GM12878 (cell line): ENCODE measurements at regions not wholly inside any gene's neighbourhood (a gene's known extent, or its start where the extent isn't known, plus 50 kb on each side); places are given as distances from the start of the nearest gene placed in this dataset.

Experiments used
- ATAC-seq: fragments of 200-7000 bp; cut with Tn5 transposase; 3 replicates; pipeline ENCODE4 v1.9.1; 2020; ENCODE audit warnings: mild to moderate bottlenecking, moderate library complexity
- BruUV-seq: library from RNA; stranded (reverse); fragments of 400-500 nt; replicated peaks from 2 replicates; lab custom pipeline; 2021; lab: Mats Ljungman, UMichigan
- CTCF ChIA-PET: fragments of 300-600 bp; sonication (Branson Sonifier 250); formaldehyde crosslinking; extraction: SDS; loops from one replicate; lab custom pipeline; 2021; ENCODE audit warnings: inconsistent platforms; lab: Yijun Ruan, JAX
- POLR2A ChIA-PET: fragments of 350-600 bp; formaldehyde crosslinking; extraction: SDS; loops from one replicate; lab custom pipeline; 2021; ENCODE audit warnings: inconsistent platforms; lab: Charles Lee
- RAD21 ChIA-PET: fragments of 300-600 bp; sonication (Branson Sonifier 250); formaldehyde crosslinking; loops from one replicate; lab custom pipeline; 2023; ENCODE audit warnings: antibody characterized with exemption; ENCODE audit not compliant: unreplicated experiment; lab: Charles Lee
- SMC1A ChIA-PET: fragments of 300-600 bp; sonication (Branson Sonifier 250); formaldehyde crosslinking; loops from one replicate; lab custom pipeline; 2023; ENCODE audit not compliant: unreplicated experiment, uncharacterized antibody; lab: Charles Lee
- DNase-seq: peaks from one replicate; pipeline ENCODE4 v3.0.0-alpha.2; 2011; ENCODE audit warnings: low read depth, low spot score
- FAIRE-seq: peaks from 3 replicates; lab custom pipeline; 2011; peaks lifted over from hg19 to GRCh38; lab: Jason Lieb, UNC
- H2AFZ ChIP-seq: 2 replicates; pipeline ENCODE4 v1.6.0; 2011; ENCODE audit warnings: low read depth, low read length, control low read depth; ENCODE audit not compliant: control insufficient read depth
- H3K27ac ChIP-seq: 2 replicates; pipeline ENCODE4 v1.5.1; 2011; ENCODE audit warnings: control low read depth; ENCODE audit not compliant: control insufficient read depth, insufficient read depth
- H3K27me3 ChIP-seq, 2 experiments: replicated peaks in 1 of 2; 2 replicates each; pipeline versions ENCODE4 v1.6.0 to v1.6.1; 2011; ENCODE audit warnings: low read length in 1 of 2; ENCODE audit not compliant: control insufficient read depth in 2 of 2, insufficient read depth in 2 of 2
- H3K36me3 ChIP-seq, 2 experiments: 2 replicates each; pipeline ENCODE4 v1.5.1; 2011; ENCODE audit warnings: low read length in 1 of 2; ENCODE audit not compliant: control insufficient read depth in 2 of 2, insufficient read depth in 2 of 2
- H3K4me1 ChIP-seq: 2 replicates; pipeline ENCODE4 v1.6.1; 2011; ENCODE audit warnings: mild to moderate bottlenecking, low read length, moderate library complexity, mixed read lengths; ENCODE audit not compliant: control insufficient read depth, insufficient read depth
- H3K4me2 ChIP-seq: 2 replicates; pipeline ENCODE4 v1.6.0; 2011; ENCODE audit warnings: control low read depth; ENCODE audit not compliant: control insufficient read depth, insufficient read depth
- H3K4me3 ChIP-seq: fragments of 200-600 bp; sonication (generic); 2 replicates; pipeline ENCODE4 v1.5.1; 2016
- H3K79me2 ChIP-seq: 2 replicates; pipeline ENCODE4 v1.6.0; 2011; ENCODE audit warnings: low read length; ENCODE audit not compliant: control insufficient read depth, insufficient read depth
- H3K9ac ChIP-seq: 2 replicates; pipeline ENCODE4 v1.8.0; 2011; ENCODE audit warnings: low read length, control low read depth, mixed read lengths; ENCODE audit not compliant: control insufficient read depth, insufficient read depth
- H3K9me3 ChIP-seq: replicated peaks from 3 replicates; pipeline ENCODE4 v1.5.1; 2011; ENCODE audit warnings: mild to moderate bottlenecking, low read length; ENCODE audit not compliant: control insufficient read depth, insufficient read depth
- H4K20me1 ChIP-seq: 2 replicates; pipeline ENCODE4 v1.6.0; 2011; ENCODE audit not compliant: control insufficient read depth, insufficient read depth
- CEBPB ChIP-seq, 2 experiments: fragments of 150-350 bp in 1 of 2; IDR thresholded peaks; 2 replicates each; pipeline ENCODE4 v1.6.1; 2012 to 2014; ENCODE audit warnings: low read depth in 2 of 2, low read length in 2 of 2, borderline replicate concordance in 1 of 2, inconsistent platforms in 1 of 2
- DPF2 ChIP-seq: fragments of 450-650 bp; IDR thresholded peaks from 2 replicates; pipeline ENCODE4 v1.6.1; 2017; ENCODE audit warnings: mild to moderate bottlenecking
- ELK1 ChIP-seq: IDR thresholded peaks from 2 replicates; pipeline ENCODE4 v1.6.1; 2012; ENCODE audit warnings: low read depth, low read length, improper control_type of control experiment
- GATAD2B ChIP-seq: fragments of 450-650 bp; conservative IDR thresholded peaks from 2 replicates; pipeline ENCODE4 v1.6.1; 2017; ENCODE audit warnings: low read depth, mild to moderate bottlenecking, moderate library complexity
- HDAC6 ChIP-seq: fragments of 200-600 bp; sonication (generic); IDR thresholded peaks from one replicate; pipeline ENCODE4 v1.8.0; 2017; ENCODE audit warnings: antibody characterized with exemption; ENCODE audit not compliant: unreplicated experiment
- MYC ChIP-seq: IDR thresholded peaks from 2 replicates; pipeline ENCODE4 v1.6.1; 2011; ENCODE audit warnings: mild to moderate bottlenecking, low read length, moderate library complexity, inconsistent platforms; ENCODE audit not compliant: insufficient read depth, insufficient replicate concordance, insufficient read length, severe bottlenecking
- NRF1 ChIP-seq: conservative IDR thresholded peaks from 2 replicates; pipeline ENCODE4 v1.6.1; 2011; ENCODE audit warnings: mild to moderate bottlenecking, low read depth, low read length, improper control_type of control experiment
- POU2F2 ChIP-seq: IDR thresholded peaks from 3 replicates; pipeline ENCODE4 v1.6.1; 2011; ENCODE audit warnings: low read depth, mild to moderate bottlenecking, low read length, borderline replicate concordance
- REST ChIP-seq: IDR thresholded peaks from 2 replicates; pipeline ENCODE4 v1.6.1; 2012; ENCODE audit warnings: mild to moderate bottlenecking, low read depth, low read length
- SMAD1 ChIP-seq: fragments of 450-650 bp; IDR thresholded peaks from 2 replicates; pipeline ENCODE4 v1.6.1; 2018; ENCODE audit warnings: mild to moderate bottlenecking, low read depth; ENCODE audit not compliant: partially characterized antibody
- TAF1 ChIP-seq: IDR thresholded peaks from 2 replicates; pipeline ENCODE4 v1.6.1; 2011; ENCODE audit warnings: mild to moderate bottlenecking, low read depth, low read length, borderline replicate concordance
- TARDBP ChIP-seq: IDR thresholded peaks from 2 replicates; pipeline ENCODE4 v1.6.1; 2016; ENCODE audit warnings: borderline replicate concordance
- WGBS: methylation state at CpG from one replicate; pipeline ENCODE4 v1.1.6; 2016; ENCODE audit warnings: low lambda C conversion rate; ENCODE audit not compliant: insufficient replicate concordance, insufficient coverage; ENCODE audit errors: missing lambda C conversion rate; 5-methylcytosine and 5-hydroxymethylcytosine counted together
- in situ Hi-C: fragments of 300-500 bp; cut with MboI; formaldehyde crosslinking; loops from 9 replicates; pipeline ENCODE4 v1.14.3; 2018; ENCODE audit warnings: mixed read lengths
- intact Hi-C: fragments of 100-400 bp; cut with micrococcal nuclease; formaldehyde crosslinking; loops from one replicate; pipeline ENCODE4 v1.14.2; 2022; ENCODE audit not compliant: unreplicated experiment

- 56% methylated on average over 4 of the region's 4 CpGs for WGBS
- ChIA-PET POLR2A (no interaction called here), CTCF (no interaction called here), RAD21 (no interaction called here), SMC1A (no interaction called here)
- no peaks in the 10 kb centered on the region for H3K79me2 ChIP-seq
- no TSS peak for BruUV-seq
- in situ Hi-C loops: no loop called here
- H3K36me3 ChIP-seq: no peaks in the 10 kb centered on the region
- H3K4me1 ChIP-seq: no peaks in the 10 kb centered on the region
- TF ChIP-seq DPF2 (no peak), REST (no peak), CEBPB (IDR thresholded peaks at IDR 0.05; ENCODE audit: borderline replicate concordance in 1 of 2, low read depth in 2 of 2, low read length in 2 of 2) (no peak)
- H3K4me2 ChIP-seq: no peak overlapping the region
- intact Hi-C loops: no loop called here
- FAIRE-seq (no peak), ATAC-seq (no peak), DNase-seq (no peak)
- no peak overlapping the region for H3K4me3 ChIP-seq
- H3K9ac ChIP-seq: no peak overlapping the region
- no peak overlapping the region for H2AFZ ChIP-seq
- no peaks in the 10 kb centered on the region for H4K20me1 ChIP-seq
- H3K27me3 ChIP-seq: no peaks in the 10 kb centered on the region
- no peak overlapping the region for H3K27ac ChIP-seq
- H3K9me3 ChIP-seq: no peaks in the 10 kb centered on the region
Observed at GRCh38 chr12:91272461-91273063, 89.9 kb upstream of the DCN start.

GRCh38 chr12:91271185-91271584 lies 88.6 kb upstream of the DCN start:
- intact Hi-C loops (no loop called here), in situ Hi-C loops (no loop called here)
- ATAC-seq: no peak
- ChIA-PET SMC1A (no interaction called here), CTCF (no interaction called here), RAD21 (no interaction called here), POLR2A (no interaction called here)
- H3K4me3 ChIP-seq: no peak overlapping the region
- H3K9me3 ChIP-seq: no peaks in the 10 kb centered on the region
- TF ChIP-seq NRF1: no peak
- no peak for TF ChIP-seq TAF1
- TF ChIP-seq MYC: no peak
- no peak for TF ChIP-seq SMAD1
- TF ChIP-seq ELK1: no peak
- TF ChIP-seq HDAC6: no peak
- no peak for TF ChIP-seq GATAD2B
- no peak for TF ChIP-seq POU2F2
- TF ChIP-seq TARDBP: no peak
- no peaks in the 10 kb centered on the region for H3K79me2 ChIP-seq
- 49% methylated on average over 4 of the region's 4 CpGs for WGBS
- no peaks in the 10 kb centered on the region for H3K4me1 ChIP-seq
- FAIRE-seq: no peak
- H3K36me3 ChIP-seq: no peaks in the 10 kb centered on the region
- no peak overlapping the region for H2AFZ ChIP-seq
- H4K20me1 ChIP-seq: no peaks in the 10 kb centered on the region
- no TSS peak for BruUV-seq
- no peak for DNase-seq
- H3K9ac ChIP-seq: no peak overlapping the region
- no peak overlapping the region for H3K27ac ChIP-seq
- no peaks in the 10 kb centered on the region for H3K27me3 ChIP-seq
- H3K4me2 ChIP-seq: no peak overlapping the region
